Keratinocyte (primary cell): ENCODE measurements at regions not wholly inside any gene's neighbourhood (a gene's known extent, or its start where the extent isn't known, plus 50 kb on each side); places are given as distances from the start of the nearest gene placed in this dataset.

ENCODE experiments used
- DNase-seq: peaks from one replicate; pipeline ENCODE4 v3.0.0-alpha.2; 2011; ENCODE audit warnings: low read depth, missing footprints, low spot score
- FAIRE-seq: peaks from 2 replicates; lab custom pipeline; 2011; peaks lifted over from hg19 to GRCh38; lab: Jason Lieb, UNC
- H2AFZ ChIP-seq: 2 replicates; pipeline ENCODE4 v1.6.0; 2012; ENCODE audit warnings: low read length, control low read depth, inconsistent platforms; ENCODE audit not compliant: control insufficient read depth
- H3K27ac ChIP-seq: 2 replicates; pipeline ENCODE4 v1.5.1; 2011; ENCODE audit warnings: low read length; ENCODE audit not compliant: control insufficient read depth, insufficient read depth
- H3K27me3 ChIP-seq: 3 replicates; pipeline ENCODE4 v1.6.0; 2011; ENCODE audit warnings: low read length; ENCODE audit not compliant: control insufficient read depth, insufficient read depth; ENCODE audit errors: extremely low read depth
- H3K36me3 ChIP-seq, 2 experiments: 2 replicates in 1 of 2; 3 replicates in 1 of 2; pipeline ENCODE4 v1.5.1; 2011; ENCODE audit warnings: low read length in 2 of 2, mild to moderate bottlenecking in 1 of 2; ENCODE audit not compliant: control insufficient read depth in 2 of 2, insufficient read depth in 2 of 2; ENCODE audit errors: extremely low read depth in 1 of 2
- H3K4me1 ChIP-seq: 3 replicates; pipeline ENCODE4 v1.5.1; 2011; ENCODE audit warnings: low read length; ENCODE audit not compliant: control insufficient read depth, insufficient read depth; ENCODE audit errors: extremely low read depth
- H3K4me2 ChIP-seq: 3 replicates; pipeline ENCODE4 v1.6.0; 2011; ENCODE audit warnings: low read depth, low read length; ENCODE audit not compliant: control insufficient read depth, insufficient read depth; ENCODE audit errors: extremely low read depth
- H3K4me3 ChIP-seq, 3 experiments: fragments of 200-600 bp in 1 of 3; sonication (generic) in 1 of 3; 2 replicates in 2 of 3; 3 replicates in 1 of 3; pipeline ENCODE4 v1.5.1; 2011 to 2016; ENCODE audit warnings: low read length in 3 of 3, mild to moderate bottlenecking in 3 of 3, control low read depth in 2 of 3, inconsistent platforms in 1 of 3, low read depth in 1 of 3, mixed read lengths in 1 of 3, mixed run types in 1 of 3, moderate library complexity in 1 of 3; ENCODE audit not compliant: control insufficient read depth in 2 of 3, insufficient read depth in 2 of 3; ENCODE audit errors: extremely low read depth in 1 of 3
- H3K79me2 ChIP-seq: 2 replicates; pipeline ENCODE4 v1.6.0; 2012; ENCODE audit warnings: low read length; ENCODE audit not compliant: control insufficient read depth, insufficient read depth
- H3K9ac ChIP-seq: 3 replicates; pipeline ENCODE4 v1.6.0; 2011; ENCODE audit warnings: low read length; ENCODE audit not compliant: control insufficient read depth, insufficient read depth; ENCODE audit errors: extremely low read depth
- H3K9me1 ChIP-seq: 3 replicates; pipeline ENCODE4 v1.6.0; 2011; ENCODE audit warnings: low read length; ENCODE audit not compliant: control insufficient read depth, insufficient read depth; ENCODE audit errors: extremely low read depth
- H3K9me3 ChIP-seq: 2 replicates; pipeline ENCODE4 v1.5.1; 2012; ENCODE audit warnings: low read depth, low read length; ENCODE audit not compliant: control insufficient read depth
- H4K20me1 ChIP-seq: 3 replicates; pipeline ENCODE4 v1.6.0; 2011; ENCODE audit warnings: low read length; ENCODE audit not compliant: control insufficient read depth, insufficient read depth; ENCODE audit errors: extremely low read depth
- EZH2 ChIP-seq: IDR thresholded peaks from one replicate; pipeline ENCODE4 v1.6.1; 2012; ENCODE audit warnings: inconsistent platforms, mild to moderate bottlenecking, low read length, moderate library complexity
- dilution Hi-C: fragments of 300-500 bp; cut with MboI; formaldehyde crosslinking; loops from one replicate; pipeline ENCODE4 v1.7.0; 2020; ENCODE audit warnings: low sequenced_read_pairs; ENCODE audit not compliant: extremely low pct_ligation_motif_present
- TF ChIP-seq, protein P1 (sequence below), 3 experiments: IDR thresholded peaks in 1 of 3; conservative IDR thresholded peaks in 1 of 3; optimal IDR thresholded peaks in 1 of 3; 2 replicates in 2 of 3; 3 replicates in 1 of 3; pipeline versions ENCODE3 to v1.5.1; 2011; ENCODE audit warnings: low read length in 3 of 3, mild to moderate bottlenecking in 3 of 3, moderate library complexity in 2 of 3, control low read depth in 1 of 3, inconsistent platforms in 1 of 3; ENCODE audit not compliant: insufficient read depth in 2 of 3; ENCODE audit errors: extremely low read depth in 1 of 3

DNA sequence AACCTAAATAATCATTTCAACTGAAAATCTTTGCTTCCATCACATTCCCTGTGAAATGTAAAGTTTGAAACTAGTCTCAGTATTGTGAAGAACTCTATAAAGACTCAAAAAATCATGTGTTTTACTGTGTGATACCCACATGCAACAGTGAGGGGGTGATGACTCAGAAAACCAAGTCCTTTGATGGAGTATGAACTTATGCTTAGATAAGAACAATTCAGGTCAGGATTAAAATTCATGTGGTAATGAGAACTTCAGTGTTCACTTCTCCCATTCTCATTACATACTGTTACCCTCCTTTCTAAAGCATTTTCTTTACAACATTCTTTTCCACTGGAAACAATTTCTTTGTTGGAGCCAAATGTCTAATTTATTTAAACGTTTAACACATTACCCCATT lies 360.2 kb downstream of the FSIP2 start:
- Histone ChIP-seq H3K9me3 (no peaks in the 10 kb centered on the region), H4K20me1 (no peaks in the 10 kb centered on the region), H3K27me3 (no peaks in the 10 kb centered on the region), H3K9me1 (no peaks in the 10 kb centered on the region), H3K9ac (no peak overlapping the region), H3K79me2 (no peaks in the 10 kb centered on the region), H2AFZ (no peak overlapping the region), H3K27ac (no peak overlapping the region), H3K36me3 (no peaks in the 10 kb centered on the region), H3K4me1 (no peaks in the 10 kb centered on the region), H3K4me3 (no peak overlapping the region), H3K4me2 (no peak overlapping the region)
- FAIRE-seq (no peak), DNase-seq (no peak)
- dilution Hi-C loops: no loop called here
- no peak for TF ChIP-seq EZH2
- TF ChIP-seq, protein P1, sequence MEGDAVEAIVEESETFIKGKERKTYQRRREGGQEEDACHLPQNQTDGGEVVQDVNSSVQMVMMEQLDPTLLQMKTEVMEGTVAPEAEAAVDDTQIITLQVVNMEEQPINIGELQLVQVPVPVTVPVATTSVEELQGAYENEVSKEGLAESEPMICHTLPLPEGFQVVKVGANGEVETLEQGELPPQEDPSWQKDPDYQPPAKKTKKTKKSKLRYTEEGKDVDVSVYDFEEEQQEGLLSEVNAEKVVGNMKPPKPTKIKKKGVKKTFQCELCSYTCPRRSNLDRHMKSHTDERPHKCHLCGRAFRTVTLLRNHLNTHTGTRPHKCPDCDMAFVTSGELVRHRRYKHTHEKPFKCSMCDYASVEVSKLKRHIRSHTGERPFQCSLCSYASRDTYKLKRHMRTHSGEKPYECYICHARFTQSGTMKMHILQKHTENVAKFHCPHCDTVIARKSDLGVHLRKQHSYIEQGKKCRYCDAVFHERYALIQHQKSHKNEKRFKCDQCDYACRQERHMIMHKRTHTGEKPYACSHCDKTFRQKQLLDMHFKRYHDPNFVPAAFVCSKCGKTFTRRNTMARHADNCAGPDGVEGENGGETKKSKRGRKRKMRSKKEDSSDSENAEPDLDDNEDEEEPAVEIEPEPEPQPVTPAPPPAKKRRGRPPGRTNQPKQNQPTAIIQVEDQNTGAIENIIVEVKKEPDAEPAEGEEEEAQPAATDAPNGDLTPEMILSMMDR (optimal IDR thresholded peaks at IDR 0.05 in 1 of 3, IDR thresholded peaks at IDR 0.05 in 1 of 3, conservative IDR thresholded peaks at IDR 0.05 in 1 of 3; ENCODE audit: extremely low read depth in 1 of 3, insufficient read depth in 2 of 3, low read length in 3 of 3): no peak

DNA sequence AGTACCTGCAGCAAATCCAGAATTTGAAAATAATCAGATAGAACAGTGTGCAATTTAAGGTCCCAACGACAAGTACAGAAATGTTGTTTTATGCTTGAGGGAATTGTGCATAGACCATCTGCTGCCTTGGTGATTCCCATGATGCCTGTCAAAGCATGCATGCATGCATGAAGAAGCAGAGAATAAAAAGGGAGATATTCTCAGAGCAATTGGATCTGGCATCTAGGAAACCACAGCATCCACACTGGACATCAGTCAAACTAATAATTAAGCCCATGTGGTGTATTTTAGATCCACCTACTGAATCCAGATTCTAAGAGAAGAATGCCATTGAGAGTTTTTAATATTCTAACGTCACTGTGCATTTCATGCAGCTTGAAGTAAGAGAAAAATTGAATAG lies 361.2 kb downstream of the FSIP2 start:
- no peak for DNase-seq
- Histone ChIP-seq H3K4me1 (no peaks in the 10 kb centered on the region), H3K79me2 (no peaks in the 10 kb centered on the region), H4K20me1 (no peaks in the 10 kb centered on the region), H3K27me3 (no peaks in the 10 kb centered on the region), H2AFZ (no peak overlapping the region), H3K4me3 (no peak overlapping the region), H3K27ac (no peak overlapping the region), H3K9me1 (no peaks in the 10 kb centered on the region), H3K9me3 (no peaks in the 10 kb centered on the region), H3K9ac (no peak overlapping the region), H3K36me3 (no peaks in the 10 kb centered on the region), H3K4me2 (no peak overlapping the region)
- dilution Hi-C loops: no loop called here
- TF ChIP-seq, protein P1 (optimal IDR thresholded peaks at IDR 0.05 in 1 of 3, IDR thresholded peaks at IDR 0.05 in 1 of 3, conservative IDR thresholded peaks at IDR 0.05 in 1 of 3; ENCODE audit: extremely low read depth in 1 of 3, insufficient read depth in 2 of 3, low read length in 3 of 3): no peak
- no peak for TF ChIP-seq EZH2
- FAIRE-seq: no peak
